ENCODE measurements at regions not wholly inside any gene's neighbourhood (a gene's known extent, or its start where the extent isn't known, plus 50 kb on each side); places are given as distances from the start of the nearest gene placed in this dataset.

DNA sequence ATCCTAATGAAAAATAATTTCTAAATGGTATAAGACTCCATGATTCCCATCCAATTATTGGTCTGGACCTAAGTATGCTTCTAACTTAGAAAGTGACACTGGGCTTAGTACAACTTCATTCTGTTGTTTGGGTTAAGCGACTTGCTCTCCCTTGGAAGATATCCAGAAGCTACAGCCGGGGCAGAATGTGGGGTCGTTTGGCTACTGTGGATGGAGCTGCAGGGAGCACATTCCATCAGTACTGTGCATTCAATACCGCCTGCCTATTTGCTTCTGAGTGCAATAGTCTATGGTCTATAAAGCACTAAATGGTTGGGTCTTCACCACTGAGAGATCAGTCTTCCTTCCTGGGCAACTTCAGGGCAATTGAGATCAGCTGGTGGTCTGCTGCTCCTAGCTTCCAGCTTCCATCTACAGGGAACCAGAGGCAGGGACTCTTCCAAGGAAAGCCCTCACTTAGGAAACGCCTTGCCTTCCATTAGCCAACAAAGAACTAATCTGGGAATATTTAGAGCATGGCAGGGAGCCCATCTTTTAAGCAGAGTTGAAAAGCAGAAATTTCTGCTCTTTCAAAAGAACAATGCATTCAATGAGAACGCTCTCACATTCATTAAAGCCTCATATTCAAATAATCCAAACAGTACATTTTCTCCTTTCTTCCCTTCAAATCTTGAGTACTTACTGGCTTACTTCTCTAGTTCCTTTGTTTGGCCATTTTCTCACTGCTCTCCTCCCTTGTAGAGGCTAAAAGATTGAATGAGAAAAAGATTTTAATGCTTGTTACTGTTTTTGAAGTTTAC, 1049.9 kb upstream of the TENM3 start:
- DNase-seq = no peak

- no peak for DNase-seq
Observed at GRCh38 chr4:181194096-181194495, 1049.1 kb upstream of the TENM3 start.

GRCh38 chr4:181200076-181200475, 1043.1 kb upstream of the TENM3 start:
- no peak for DNase-seq

DNA sequence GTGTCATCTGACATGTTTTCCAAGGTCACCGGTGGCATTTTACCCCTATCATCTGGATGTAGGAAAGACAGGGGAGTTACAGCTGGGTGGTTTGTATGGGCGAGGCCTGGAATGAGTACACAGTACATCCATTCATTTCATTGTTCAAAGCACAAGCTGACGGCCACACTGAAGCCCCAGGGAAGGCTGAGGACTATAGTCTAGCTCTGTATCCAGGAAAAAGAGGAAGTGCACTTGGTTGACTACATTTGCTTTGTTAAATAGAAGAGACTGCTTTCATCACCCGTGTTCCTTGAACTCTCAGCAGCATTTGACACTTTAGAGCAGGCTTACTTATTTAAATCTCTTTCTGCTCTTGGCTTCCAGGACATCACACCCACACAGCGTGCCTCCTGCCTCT, 1041.0 kb upstream of the TENM3 start:
- no peak for DNase-seq

DNA sequence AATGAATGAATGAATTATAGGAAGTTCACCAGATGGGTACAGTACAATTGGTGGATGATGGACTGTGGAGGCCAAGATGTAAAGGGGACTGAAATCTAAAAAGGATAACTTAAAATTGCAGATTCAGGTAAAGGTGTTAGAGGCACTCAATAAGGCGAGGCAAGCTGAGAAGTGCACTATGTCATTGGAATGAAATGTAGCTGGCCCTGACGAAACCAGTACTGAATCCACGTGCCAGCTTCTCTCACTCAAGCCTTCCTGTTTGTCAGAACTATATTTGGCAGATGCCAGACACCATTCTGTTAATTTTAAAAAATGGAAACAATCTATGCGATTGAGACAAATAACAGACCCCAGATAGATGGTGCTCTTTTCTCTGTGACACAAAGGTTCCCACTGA, 1039.1 kb upstream of the TENM3 start:
- no peak for DNase-seq

- peak; percentile 43 for DNase-seq
Observed at GRCh38 chr4:181213551-181213950, 1029.7 kb upstream of the TENM3 start.

GRCh38 chr4:181216501-181216900, 1026.7 kb upstream of the TENM3 start:
- DNase-seq = no peak

- DNase-seq = no peak
Observed at GRCh38 chr4:181219783-181220416, 1023.3 kb upstream of the TENM3 start.

- DNase-seq = no peak
Observed at GRCh38 chr4:181224852-181225251, 1018.4 kb upstream of the TENM3 start.

DNA sequence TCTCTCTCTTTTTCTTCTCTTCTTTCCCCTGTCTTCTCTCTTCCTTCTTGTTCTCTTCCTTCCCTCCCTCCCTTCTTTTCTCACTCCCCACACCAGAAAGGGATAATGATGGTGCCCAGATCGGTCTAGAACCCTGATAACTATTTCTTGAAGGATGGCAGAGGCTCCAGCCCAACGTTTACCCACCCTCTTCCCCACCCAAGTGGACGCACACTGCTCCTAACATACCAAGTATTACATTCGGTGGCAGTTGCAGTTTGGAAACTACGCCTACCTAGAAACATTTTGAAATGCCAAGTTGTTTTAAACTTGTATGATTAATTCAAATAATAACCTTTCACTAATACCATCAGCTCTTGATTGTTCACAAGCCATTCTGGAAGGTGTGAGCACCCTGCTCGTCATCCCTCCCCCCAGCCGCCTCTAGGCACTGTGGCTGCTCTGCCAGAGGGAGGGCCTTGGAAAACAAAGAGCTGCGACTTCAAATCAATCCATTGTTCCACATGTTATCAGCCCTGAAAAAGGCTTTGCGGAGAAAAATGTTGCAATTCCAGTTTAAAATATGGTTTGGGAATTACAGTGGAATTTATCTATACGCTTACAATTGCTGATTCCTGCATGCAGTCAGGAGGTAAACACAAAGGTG, 1017.5 kb upstream of the TENM3 start:
- DNase-seq = no peak

GRCh38 chr4:181234951-181235680, 1008.1 kb upstream of the TENM3 start:
- DNase-seq = no peak

GRCh38 chr4:181245326-181245725, 997.9 kb upstream of the TENM3 start:
- DNase-seq = no peak

DNA sequence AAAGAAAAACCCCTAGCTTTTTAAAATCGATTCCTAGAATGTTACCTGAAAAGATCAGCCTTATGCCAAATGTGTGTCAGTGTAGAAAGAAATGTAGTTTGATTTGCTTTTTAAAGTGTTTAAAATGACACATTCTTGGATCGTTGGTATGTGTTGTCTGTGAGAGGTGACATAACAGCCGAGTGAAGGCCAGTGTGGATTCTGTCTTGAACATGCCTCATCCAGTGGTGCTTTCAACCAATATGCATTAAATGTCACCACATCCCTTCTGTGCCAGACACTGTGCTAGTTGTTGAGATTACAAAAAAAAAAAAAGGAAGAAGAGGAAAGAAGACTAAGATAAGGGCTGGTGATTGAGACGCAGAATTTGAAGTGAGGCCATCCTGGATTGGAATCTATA, 994.2 kb upstream of the TENM3 start:
- no peak for DNase-seq

GRCh38 chr4:181254771-181255170, 988.4 kb upstream of the TENM3 start:
- DNase-seq = no peak

DNA sequence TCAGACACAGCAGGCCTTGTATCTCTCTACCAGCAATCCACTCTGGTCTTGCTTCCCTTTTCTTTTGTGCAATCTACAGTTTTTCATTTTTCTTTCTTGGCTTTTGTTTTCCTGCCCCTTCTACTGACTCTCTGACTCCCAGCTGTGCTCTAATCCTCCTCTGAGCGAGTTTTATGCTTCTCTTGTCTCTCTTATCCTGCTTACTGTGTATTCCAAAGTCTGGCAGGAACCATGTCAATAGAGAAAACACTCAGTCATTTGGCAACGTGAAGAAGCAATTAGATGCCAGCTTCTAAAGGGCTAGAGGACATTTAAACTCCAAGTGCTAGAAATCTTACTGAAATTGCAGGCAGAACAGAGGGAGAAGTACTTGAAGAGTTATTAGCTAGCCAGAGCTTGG, 984.6 kb upstream of the TENM3 start:
- DNase-seq = no peak

- DNase-seq = no peak
Observed at GRCh38 chr4:181259081-181259709, 984.0 kb upstream of the TENM3 start.

DNA sequence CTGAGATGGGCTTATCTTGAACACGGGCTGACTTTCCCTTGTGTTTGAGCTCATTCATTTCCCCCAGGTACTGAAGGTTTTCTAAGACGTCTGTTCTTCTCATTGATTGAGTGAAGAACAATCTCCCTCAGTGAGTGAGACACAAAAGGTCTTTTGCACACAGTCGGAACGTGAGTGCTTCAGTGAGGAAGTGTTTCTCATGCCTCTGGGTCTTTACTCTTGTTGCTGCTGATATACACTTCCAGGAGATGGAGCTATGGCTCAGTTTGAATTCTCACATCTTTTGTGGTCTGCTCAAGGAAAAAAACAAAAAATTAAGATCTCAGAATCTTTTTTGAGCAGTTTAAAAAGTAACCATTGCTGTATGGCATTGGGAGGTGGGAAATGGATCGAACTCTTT, 981.9 kb upstream of the TENM3 start:
- no peak for DNase-seq

GRCh38 chr4:181264893-181265292, 978.3 kb upstream of the TENM3 start:
- no peak for DNase-seq

DNA sequence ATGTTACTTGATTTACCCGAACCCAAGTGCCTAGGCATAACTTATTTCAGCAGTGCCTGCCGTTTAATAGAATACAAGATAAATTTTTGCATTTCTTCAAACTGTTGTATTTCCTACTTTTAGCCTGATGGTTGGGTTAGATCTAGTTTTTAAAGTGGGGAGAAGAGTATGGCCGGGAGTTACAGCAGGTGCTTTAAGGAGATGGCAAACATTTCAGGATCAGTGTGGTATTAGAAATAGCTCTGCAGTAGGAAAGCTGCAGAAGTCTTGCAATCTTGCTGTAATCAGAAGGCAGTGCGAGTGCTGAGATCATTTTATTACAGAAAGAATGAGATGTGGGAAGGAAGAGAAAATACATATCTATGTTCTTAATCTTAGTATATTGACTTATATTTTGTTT, 977.8 kb upstream of the TENM3 start:
- DNase-seq = no peak

DNA sequence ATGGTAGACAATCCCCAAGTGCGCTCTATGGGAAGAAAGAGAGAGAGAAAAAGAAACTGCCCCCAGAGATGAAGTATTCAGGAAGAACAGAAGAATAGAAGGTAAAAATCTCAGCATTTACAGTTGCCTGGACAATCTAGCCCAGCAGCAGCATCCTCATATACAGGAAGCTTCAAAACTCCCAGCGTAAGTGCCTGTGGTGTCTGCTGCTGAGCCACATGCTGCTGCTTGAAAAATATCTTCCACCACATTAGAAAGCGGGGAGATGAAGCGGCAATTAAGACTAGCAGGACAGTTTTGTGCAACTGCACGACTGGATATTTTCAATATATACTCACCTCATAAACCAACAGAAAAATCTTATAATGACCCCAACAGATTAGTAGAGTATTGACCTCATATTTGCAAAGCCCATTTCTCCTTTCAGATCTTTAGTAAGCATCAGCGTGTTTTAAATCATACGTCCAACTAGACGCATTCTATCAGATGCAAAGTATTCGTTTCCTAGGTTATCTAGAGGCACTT, 972.0 kb upstream of the TENM3 start:
- DNase-seq = no peak

DNA sequence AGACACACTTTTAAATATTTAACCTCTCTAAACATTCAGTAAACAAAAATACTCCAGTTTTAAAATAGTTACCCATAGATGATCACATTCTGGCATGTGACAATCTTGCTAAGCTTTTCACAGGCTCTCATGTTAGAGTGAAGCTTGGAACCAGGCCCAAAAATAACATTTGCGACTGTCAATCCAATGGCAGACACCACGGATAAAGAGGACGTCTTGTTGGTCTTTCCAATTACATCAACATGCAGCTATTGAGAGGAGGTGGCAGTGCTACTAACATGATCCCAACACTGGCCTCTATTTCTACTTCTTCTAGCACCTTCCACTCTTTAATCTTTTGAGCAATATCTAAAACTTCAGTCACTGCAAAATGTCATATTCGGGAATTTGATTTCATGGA, 970.8 kb upstream of the TENM3 start:
- DNase-seq = peak; percentile 50

GRCh38 chr4:181278941-181279340, 964.3 kb upstream of the TENM3 start:
- DNase-seq = no peak

DNA sequence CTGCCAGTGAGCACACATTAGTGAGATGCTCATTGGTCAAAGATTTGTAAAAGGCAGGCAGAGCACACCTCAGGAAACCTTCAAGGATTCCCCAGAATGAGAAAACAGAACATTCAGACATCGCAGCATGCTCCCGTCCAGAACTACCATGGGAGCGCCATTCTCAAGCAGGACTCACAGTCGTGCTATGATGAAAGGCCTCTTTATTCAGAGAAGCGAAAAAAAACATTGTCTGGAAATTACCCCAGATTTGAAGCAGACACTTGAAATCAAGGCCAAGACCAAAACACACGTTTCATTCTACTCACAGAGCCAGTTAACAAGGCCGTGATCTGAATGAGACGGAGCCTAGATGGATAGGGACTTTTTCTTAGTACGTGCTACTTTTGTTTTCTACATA, 961.8 kb upstream of the TENM3 start:
- no peak for DNase-seq

All from right forelimb (tissue), 1 donor.